ENCODE measurements at regions not wholly inside any gene's neighbourhood (a gene's known extent, or its start where the extent isn't known, plus 50 kb on each side); places are given as distances from the start of the nearest gene placed in this dataset.
A peak's percentile ranks its signal among the peaks of the same experiment; 100 is the strongest.

DNA sequence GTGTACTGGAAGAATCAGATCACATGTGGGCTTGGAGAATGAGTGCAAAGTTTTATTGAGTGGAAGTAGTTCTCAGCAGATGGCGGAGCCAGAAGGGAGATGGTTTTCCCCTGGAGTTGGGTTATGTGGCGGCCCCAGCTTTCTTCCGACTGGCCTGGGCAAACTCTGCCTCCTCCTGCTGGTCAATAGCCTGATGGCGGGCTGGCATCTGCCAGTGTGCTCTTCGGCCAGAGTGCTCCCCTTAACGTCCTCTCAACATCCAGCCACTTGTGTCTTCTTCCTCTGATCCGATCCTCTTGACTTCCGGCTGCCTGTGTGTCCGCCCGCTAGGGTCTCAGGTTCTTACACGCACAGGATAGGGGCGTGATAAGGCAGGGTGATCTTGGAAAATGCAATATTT, 741.3 kb downstream of the RNF144A start:
- H3K36me3 ChIP-seq (replicated peaks in 1 of 2) = no peaks in the 10 kb centered on the region
- no peaks in the 10 kb centered on the region for H3K9me3 ChIP-seq (replicated peaks in 1 of 3)
- H3K4me1 ChIP-seq (replicated peaks in 1 of 2) = no peaks in the 10 kb centered on the region
- H3K27me3 ChIP-seq = no peaks in the 10 kb centered on the region
- no peak overlapping the region for H3K4me3 ChIP-seq
- 91 to 99% (median 97%) methylated on average over 11 to 12 of the region's 12 CpGs for WGBS, 4 donors
- no peak for TF ChIP-seq POLR2A (IDR thresholded peaks at IDR 0.05)
- TF ChIP-seq, protein P1, sequence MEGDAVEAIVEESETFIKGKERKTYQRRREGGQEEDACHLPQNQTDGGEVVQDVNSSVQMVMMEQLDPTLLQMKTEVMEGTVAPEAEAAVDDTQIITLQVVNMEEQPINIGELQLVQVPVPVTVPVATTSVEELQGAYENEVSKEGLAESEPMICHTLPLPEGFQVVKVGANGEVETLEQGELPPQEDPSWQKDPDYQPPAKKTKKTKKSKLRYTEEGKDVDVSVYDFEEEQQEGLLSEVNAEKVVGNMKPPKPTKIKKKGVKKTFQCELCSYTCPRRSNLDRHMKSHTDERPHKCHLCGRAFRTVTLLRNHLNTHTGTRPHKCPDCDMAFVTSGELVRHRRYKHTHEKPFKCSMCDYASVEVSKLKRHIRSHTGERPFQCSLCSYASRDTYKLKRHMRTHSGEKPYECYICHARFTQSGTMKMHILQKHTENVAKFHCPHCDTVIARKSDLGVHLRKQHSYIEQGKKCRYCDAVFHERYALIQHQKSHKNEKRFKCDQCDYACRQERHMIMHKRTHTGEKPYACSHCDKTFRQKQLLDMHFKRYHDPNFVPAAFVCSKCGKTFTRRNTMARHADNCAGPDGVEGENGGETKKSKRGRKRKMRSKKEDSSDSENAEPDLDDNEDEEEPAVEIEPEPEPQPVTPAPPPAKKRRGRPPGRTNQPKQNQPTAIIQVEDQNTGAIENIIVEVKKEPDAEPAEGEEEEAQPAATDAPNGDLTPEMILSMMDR (IDR thresholded peaks at IDR 0.05) = no peak
- H3K27ac ChIP-seq = no peak overlapping the region
- intact Hi-C loops (cut with DNase I) = no loop called here
- DNase-seq = no peak

DNA sequence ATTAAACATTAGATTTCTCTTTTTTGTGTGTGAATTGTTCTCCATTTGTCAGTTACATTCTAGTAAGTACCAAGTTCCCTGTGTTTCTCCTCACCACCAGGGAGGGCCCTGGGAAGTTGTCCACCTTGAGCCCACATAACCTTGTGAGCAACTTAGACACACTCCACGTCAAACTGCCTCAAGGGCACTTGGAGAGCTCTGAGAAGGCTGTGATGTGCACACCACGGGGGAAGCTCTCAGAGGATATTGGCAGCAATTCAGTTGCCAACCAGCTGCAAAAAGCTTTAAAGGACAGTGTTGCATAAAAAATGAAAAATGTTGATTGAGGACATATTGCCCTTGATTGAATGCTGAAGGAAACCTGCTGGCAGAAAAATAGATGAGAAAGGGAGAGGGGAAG, 743.6 kb downstream of the RNF144A start:
- 38 to 47% (median 41%) methylated on average over 2 of the region's 2 CpGs for WGBS, 4 donors
- Histone ChIP-seq H3K9me3 (replicated peaks in 1 of 3) (no peaks in the 10 kb centered on the region), H3K27ac (no peak overlapping the region), H3K4me1 (replicated peaks in 1 of 2) (no peaks in the 10 kb centered on the region), H3K27me3 (no peaks in the 10 kb centered on the region), H3K4me3 (no peak overlapping the region), H3K36me3 (replicated peaks in 1 of 2) (no peaks in the 10 kb centered on the region)
- peak in 6 of 7 donors; percentile 22 to 42 (median 36) for DNase-seq
- intact Hi-C loops (cut with DNase I) = no loop called here
- TF ChIP-seq, protein P1 (IDR thresholded peaks at IDR 0.05) = no peak
- TF ChIP-seq POLR2A (IDR thresholded peaks at IDR 0.05) = no peak

DNA sequence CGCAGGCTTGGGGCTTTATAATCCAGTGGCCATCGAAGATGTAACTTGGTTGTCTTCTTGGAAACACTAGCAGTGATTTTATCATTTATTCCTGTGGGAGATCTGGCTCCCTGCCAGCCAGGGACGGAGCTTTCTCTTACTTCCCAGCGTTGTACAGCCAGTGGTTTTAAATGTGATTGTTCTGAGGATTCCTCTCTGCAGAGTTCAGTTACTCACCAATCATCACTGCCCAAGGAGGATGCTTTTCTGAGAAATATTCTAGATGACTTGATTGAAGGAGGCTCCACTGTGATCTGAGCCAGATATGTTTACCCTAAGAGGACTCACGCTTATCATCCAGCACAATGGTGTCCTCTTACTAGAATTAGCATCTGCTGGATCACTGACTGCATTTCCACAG, 744.3 kb downstream of the RNF144A start:
- no peak overlapping the region for H3K27ac ChIP-seq
- H3K27me3 ChIP-seq = no peaks in the 10 kb centered on the region
- no peak overlapping the region for H3K4me3 ChIP-seq
- H3K4me1 ChIP-seq (replicated peaks in 1 of 2) = no peaks in the 10 kb centered on the region
- no peaks in the 10 kb centered on the region for H3K9me3 ChIP-seq (replicated peaks in 1 of 3)
- H3K36me3 ChIP-seq (replicated peaks in 1 of 2) = no peaks in the 10 kb centered on the region
- no peak for DNase-seq
- intact Hi-C loops (cut with DNase I) = no loop called here
- no peak for TF ChIP-seq POLR2A (IDR thresholded peaks at IDR 0.05)
- TF ChIP-seq, protein P1 (IDR thresholded peaks at IDR 0.05) = no peak
- WGBS, 4 donors = 53 to 58% (median 55%) methylated on average over 5 of the region's 5 CpGs

DNA sequence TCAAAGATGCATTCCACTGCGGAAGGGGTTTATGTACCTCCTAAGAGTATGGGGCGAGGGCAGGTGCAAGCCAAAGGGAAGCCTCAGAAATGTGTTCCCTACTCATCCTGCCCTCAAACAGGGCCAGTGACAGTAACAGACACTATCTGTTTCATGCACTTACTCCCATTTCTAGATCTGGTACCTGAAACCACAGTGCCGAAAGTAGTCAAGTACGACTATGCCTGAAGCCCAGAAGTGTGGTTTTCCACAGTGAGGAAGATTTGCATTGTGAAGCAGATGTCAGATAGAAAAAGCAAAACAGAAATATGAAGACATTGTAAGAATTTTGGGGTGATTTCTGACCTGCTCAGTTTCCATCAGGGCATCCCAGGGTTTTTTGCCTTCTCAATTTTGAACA, 748.7 kb downstream of the RNF144A start:
- Histone ChIP-seq H3K27ac (no peak overlapping the region), H3K9me3 (replicated peaks in 1 of 3) (no peaks in the 10 kb centered on the region), H3K36me3 (replicated peaks in 1 of 2) (no peaks in the 10 kb centered on the region), H3K4me3 (no peak overlapping the region), H3K4me1 (replicated peaks in 1 of 2) (peaks cover 0 to 9% of the 10 kb centered on the region in 2 donors), H3K27me3 (no peaks in the 10 kb centered on the region)
- no peak for TF ChIP-seq POLR2A (IDR thresholded peaks at IDR 0.05)
- TF ChIP-seq, protein P1 (IDR thresholded peaks at IDR 0.05) = no peak
- 96 to 100% (median 97%) methylated on average over 4 of the region's 4 CpGs for WGBS, 4 donors
- intact Hi-C loops (cut with DNase I) = no loop called here
- DNase-seq = no peak

Data from adrenal gland (tissue), 9 donors.